GM12873 (cell line): ENCODE measurements at regions not wholly inside any gene's neighbourhood (a gene's known extent, or its start where the extent isn't known, plus 50 kb on each side); places are given as distances from the start of the nearest gene placed in this dataset.

ENCODE experiments used
- TF ChIP-seq, protein P1 (sequence below): IDR thresholded peaks from 2 replicates; pipeline ENCODE4 v1.5.1; 2012; ENCODE audit warnings: low read depth, mild to moderate bottlenecking, moderate library complexity, low read length, control low read depth; ENCODE audit not compliant: insufficient read depth; ENCODE audit errors: missing control alignments

DNA sequence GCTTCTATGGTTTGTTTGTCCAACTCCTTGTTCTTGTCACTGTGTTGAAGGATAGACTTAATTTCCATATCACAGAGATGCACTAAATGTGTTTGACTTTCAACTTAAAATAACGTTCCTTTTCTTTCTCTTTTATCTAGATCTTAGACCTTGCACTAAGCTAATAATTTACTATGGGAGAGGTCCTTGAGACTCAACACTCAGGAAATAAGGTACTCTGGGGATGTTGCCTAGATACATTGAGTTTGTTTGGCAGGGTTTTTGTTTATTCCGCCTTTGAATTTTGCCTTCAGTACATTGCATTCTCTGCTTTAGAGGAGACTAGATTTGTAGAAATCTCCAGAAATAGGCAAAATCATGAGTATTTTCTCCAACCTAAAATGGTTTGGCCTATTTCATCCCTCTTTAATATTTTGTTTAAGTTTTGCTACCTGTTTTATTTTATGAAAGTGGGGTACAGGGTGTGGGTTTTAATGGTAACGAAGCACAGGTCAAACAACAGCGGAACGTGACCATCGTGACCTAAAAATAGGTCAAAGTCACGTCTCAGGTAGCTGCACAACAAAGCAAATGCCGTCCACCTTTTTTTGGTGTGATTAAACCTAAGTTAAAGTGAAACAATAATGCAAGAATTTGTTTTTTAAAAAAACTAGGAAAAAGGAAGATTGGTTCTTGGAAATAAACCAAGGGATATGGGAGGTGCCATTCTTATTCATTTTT, 115.3 kb upstream of the CPSF6 start:
- TF ChIP-seq, protein P1, sequence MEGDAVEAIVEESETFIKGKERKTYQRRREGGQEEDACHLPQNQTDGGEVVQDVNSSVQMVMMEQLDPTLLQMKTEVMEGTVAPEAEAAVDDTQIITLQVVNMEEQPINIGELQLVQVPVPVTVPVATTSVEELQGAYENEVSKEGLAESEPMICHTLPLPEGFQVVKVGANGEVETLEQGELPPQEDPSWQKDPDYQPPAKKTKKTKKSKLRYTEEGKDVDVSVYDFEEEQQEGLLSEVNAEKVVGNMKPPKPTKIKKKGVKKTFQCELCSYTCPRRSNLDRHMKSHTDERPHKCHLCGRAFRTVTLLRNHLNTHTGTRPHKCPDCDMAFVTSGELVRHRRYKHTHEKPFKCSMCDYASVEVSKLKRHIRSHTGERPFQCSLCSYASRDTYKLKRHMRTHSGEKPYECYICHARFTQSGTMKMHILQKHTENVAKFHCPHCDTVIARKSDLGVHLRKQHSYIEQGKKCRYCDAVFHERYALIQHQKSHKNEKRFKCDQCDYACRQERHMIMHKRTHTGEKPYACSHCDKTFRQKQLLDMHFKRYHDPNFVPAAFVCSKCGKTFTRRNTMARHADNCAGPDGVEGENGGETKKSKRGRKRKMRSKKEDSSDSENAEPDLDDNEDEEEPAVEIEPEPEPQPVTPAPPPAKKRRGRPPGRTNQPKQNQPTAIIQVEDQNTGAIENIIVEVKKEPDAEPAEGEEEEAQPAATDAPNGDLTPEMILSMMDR, result no peak

- TF ChIP-seq, protein P1, result no peak
Measured at GRCh38 chr12:69129017-69129416, 110.4 kb upstream of the CPSF6 start.

GRCh38 chr12:69129564-69129963, 109.8 kb upstream of the CPSF6 start:
- TF ChIP-seq, protein P1, result no peak

DNA sequence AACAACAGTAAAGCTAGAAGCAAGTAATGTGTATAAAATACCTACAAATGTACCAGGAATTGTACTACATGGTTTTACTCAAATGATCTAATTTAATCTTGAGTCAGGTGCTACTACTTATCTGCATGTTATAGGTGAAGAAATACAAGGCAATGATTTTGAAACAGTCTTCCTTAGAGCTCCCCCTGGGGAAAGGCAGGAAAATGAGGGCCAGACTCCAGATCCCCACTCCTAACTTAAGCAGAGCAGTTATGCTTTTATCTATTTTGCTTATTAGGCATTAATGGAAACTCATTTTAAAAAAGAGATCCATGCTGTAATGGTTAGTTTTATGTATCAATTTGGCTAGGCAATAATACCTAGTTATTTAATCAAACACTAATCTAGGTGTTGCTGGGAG, 109.3 kb upstream of the CPSF6 start:
- TF ChIP-seq, protein P1, result no peak

DNA sequence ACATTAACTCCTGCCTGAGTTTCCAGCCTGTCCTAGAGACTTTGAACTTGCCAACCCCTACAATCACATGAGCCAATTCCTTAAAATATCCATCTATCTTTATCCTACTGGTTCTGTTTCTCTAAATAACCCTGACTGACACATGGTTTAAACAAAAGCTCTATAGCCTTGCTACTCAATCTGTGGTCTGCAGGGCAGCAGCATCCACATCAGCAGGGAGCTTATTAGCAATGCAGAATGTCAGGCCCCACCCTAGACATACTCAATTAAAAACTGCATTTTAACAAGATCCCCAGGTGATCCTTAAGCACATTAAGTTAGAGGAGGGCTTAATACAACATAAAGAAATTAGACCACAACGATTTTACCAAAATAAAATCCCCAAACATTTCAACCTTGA, 108.3 kb upstream of the CPSF6 start:
- TF ChIP-seq, protein P1, result no peak

DNA sequence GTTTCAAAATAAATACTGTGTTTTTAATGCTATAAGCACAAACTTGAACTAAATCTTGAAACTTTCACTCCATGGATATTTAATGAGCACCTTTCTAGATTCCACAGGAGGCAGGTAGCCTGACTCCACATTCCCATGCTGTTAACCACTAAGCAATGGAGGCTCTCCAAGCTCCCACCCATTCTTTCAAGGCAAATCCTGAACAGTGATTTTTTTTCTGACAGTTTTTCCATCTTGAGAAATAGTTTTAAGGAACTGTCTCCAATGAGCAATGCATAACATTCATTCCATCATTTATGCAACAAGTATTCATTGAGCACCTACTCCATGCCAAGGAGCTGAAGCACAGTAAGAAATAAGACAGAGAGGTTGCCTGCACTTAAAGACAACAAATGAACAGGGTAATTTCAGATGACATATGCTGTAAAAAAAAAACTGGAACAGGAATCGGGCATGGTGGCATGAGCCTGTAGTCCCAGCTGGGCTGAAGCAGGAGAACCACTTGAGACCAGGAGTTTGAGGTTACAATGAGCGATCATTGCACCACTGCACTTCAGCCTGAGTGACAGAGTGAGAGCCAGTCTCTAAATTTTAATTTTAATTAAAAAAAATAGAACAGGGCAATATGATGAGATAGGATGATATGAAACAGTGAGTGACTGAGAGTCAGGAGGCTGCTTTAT, 102.3 kb upstream of the CPSF6 start:
- TF ChIP-seq, protein P1, result no peak

DNA sequence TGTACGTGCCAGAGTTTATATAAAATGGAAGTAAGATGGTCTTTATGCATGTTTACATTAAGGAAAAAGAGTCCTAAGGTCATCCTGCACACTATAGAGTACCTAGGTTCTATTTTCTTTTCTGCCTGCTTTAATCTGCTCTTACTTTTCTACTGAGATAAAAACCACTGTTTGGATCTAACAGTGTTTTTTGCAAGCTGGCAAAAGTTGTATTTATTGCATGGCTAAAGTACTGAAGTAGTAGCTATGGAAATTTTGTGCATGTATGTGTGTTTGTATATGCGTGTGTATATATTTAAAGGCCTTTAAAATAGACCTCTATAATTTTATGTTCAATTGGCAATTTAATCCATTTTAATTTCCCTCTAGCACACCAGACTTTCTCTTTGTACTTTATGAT, 98.3 kb upstream of the CPSF6 start:
- TF ChIP-seq, protein P1, result no peak
